EH (cell line): ENCODE measurements at regions not wholly inside any gene's neighbourhood (a gene's known extent, or its start where the extent isn't known, plus 50 kb on each side); places are given as distances from the start of the nearest gene placed in this dataset.
"Not testable (repeated sequence)": the region's sequence is repeated elsewhere in the genome, so short reads cannot be mapped to it uniquely, and the experiment has no call there.

Experiments
- DNase-seq: peaks from one replicate; pipeline ENCODE4 v3.0.0-alpha.2; 2015; ENCODE audit warnings: low read depth

DNA sequence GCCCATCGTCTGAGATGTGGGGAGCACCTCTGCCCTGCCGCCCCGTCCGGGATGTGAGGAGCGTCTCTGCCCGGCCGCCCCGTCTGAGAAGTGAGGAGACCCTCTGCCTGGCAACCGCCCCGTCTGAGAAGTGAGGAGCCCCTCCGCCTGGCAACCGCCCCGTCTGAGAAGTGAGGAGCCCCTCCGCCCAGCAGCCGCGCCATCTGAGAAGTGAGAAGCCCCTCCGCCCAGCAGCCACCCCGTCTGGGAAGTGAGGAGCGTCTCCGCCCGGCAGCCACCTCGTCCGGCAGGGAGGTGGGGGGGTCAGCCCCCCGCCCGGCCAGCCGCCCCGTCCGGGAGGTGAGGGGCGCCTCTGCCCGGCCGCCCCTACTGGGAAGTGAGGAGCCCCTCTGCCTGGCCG, 267.2 kb downstream of the MEF2C start:
- DNase-seq = not testable (repeated sequence)

DNA sequence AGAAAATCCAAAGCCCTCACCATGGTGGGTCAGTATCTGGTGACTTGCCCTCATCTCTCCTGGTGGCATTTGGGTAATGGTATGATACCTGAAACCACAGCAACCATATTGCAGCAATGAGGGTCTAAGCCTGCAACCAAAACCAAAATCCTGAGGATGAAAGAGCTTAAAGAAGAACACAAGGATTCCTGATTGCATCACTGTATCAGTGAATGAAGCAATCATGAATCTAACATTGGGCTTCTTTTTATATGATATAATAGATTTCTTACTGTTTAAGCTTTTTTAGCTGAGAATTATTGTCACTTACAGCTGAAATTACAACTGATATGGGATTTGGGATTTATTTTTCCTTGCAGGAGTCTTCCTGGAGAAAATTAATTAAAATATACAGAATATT, 269.9 kb downstream of the MEF2C start:
- DNase-seq = no peak

DNA sequence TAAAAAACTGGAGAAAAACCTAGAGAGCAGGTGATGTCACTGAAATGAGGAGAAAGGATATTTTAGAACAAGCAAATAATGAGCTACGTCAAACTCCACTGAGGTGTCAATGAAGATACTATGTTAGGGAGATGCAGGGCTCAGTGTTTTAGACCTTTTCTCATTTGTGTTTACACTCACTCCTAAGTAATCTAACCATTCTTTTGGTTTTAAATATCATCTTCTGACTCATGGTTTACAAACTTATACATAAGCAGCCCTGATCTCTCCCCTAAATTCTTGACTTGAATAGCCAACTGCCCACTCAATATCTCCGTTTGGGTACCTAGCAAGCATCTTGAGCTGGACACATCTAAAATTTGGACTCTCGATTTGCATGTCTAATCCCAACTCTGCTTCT, 272.4 kb downstream of the MEF2C start:
- no peak for DNase-seq

DNA sequence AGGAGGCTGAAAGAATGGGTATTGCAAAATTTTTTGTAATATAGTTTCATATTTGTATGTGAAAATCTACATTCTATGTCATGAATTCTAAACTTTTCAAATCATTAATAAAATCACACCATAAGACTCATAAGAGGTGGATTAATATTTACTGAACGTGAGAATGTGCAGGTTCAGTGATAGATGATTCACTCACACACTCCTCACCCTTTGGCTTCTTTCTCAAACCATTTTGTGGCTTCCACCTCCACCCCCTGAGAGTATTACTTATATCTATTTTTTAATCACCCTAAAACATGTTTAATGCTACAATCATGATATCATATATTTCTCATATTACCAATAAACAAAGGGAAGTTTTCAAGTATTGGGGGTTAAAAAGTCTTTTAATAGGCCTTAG, 275.5 kb downstream of the MEF2C start:
- no peak for DNase-seq

DNA sequence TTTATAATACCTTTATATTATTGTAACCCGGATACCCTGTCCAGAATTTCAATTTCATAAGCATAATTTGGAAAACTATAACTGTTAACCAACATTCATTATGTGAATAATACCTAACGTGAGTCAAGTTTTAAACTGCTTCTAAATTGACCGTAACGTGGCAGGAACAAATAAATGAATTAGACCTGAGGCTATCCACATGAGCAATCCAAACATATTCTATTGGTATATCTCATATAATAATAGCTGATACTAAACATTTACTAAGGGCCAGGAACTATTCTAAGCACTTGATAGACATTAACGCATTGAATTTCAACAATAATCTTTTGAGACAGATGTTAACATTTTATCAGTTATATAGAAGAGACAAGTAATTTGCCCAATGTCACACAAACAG, 276.4 kb downstream of the MEF2C start:
- no peak for DNase-seq

DNA sequence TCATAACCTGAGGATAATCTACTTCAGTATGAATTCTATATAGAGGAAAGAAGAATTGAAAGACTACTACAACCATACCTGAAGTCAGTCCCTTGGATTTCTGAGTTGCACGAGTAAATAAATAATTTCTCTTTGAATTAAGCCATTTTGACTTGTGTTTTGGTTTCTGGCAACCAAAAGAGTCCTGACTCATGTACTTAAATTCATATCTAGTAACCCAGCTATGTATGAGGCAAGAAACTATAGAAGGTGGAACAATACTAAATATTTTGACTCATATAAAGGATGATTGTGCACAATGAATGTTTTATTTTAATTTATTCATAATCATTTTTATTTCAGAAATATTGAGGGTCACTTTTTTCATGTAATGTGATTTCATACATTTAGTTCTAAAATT, 276.8 kb downstream of the MEF2C start:
- no peak for DNase-seq

DNA sequence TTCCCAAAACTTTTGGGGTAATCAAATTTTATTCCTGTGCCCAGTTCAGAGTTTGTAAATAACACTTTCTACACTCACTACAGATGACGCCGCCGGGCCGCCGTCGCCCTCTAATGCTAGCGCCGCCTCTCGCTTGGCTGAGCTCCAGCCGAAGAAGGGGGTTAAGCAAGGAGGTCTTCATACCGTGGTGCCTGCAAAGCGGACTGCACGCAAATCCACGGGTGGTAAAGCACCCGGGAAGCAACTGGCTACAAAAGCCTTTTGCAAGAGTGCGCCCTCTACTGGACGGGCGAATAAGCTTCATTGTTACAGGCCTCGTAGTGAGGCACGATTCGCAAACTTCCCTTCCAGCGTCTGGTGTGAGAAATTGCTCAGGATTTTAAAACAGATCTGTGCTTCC, 280.4 kb downstream of the MEF2C start:
- DNase-seq = no peak

DNA sequence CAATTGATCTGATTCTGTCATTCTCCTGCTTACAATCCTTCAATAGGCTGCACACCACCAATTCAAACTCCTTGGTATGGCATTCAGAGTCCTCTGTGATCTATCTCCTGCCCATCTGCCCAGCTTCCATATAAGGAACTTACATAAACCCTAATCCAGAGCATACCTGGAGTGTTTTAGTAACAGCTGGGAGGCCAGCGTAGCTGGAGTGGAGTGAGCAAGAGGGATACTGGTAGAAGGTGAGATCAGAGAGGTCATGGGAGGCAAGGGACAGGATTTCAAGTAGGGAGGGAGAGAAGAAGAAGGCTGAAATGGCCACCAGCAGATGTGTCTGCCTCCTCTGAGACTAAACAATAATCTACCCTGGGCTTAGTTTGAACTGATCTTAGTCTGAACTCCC, 288.5 kb downstream of the MEF2C start:
- DNase-seq = no peak

DNA sequence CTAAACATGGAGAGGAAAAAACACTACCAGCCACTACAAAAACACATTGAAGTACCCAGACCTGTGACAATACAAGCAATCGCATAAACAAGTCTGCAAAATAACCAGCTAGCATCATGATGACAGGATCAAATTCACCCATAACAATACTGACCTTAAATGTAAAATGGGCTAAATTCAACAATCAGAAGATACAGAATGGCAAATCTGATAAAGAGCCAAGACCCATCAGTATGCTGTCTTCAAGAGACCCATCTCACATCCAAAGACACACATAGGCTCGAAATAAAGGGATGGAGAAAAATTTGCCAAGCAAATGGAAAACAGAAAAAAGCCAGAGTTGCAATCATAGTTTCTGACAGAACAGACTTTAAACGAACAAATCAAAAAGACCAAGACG, 294.4 kb downstream of the MEF2C start:
- DNase-seq = no peak

DNA sequence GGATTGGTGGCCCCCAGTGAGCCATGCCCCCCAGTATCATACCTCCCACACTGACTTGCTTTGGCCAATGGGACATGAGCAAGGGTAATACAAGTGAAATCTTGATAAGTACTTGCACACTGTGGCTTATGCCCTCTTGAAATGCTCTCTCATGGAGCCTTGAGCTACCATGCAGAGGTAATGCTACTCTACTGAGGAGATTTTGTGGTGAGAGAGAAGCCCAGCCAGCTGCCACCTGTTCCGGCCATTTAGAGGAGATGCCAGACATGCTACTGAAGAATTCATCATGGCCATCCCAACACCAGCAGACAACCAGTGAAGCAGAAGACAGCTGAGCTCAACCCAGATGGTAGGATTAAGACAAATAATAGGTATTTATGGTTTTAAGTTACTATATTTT, 299.5 kb downstream of the MEF2C start:
- no peak for DNase-seq

DNA sequence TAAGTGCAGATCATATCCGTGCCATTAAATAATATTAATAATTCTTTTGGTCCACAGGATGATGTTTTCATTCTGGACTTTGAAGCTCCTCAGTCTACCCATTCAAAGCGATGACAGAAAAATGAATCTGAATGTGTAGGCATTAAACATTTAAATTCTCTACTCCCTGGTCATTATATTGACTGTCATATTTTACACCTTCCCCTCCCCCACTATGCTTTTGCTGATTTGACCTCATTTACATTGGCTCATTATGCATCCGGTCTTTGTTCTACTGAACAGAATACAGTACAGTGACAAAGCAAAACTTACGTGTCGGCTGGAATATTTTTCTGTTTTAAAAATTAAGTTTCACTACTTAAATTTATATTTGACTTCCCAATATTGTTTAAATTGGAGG, 289.7 kb upstream of the TMEM161B start:
- no peak for DNase-seq

DNA sequence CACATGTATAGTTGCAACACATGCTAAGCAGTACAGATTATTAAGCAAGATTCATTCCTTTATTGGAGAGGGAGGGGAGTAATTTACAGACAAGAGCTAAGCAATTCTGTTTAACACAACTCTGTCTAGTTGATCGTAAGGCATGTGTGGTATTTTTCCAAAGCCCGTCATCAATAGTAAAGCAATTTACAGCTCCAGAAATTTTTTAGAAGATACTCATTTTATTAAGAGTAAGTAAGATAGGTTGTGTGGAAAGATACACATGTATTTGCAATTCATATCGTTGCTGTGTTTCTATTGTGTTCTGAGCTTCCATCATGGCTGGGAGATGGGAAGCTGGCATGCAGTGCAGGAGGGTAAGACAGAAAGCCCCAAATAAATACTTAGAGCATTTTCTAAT, 289.2 kb upstream of the TMEM161B start:
- no peak for DNase-seq

DNA sequence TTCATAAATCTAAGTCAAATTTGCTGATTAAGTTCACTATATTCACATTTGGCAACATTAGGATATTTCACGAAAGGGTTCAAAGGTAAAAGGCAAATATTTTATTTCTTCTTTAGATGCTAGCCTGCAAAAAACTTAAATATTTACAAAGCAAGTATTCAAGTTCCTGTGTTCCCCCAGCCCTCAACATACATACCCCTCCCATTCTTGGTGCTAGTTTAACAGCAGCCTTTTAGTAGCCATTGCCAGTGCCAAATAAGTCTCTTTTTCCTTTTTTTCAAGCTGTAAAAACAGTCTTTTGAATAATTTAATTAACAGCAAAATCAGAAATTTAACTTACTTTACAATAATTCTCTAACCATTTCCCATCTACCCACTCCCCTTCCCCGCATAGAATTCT, 288.5 kb upstream of the TMEM161B start:
- DNase-seq = no peak

DNA sequence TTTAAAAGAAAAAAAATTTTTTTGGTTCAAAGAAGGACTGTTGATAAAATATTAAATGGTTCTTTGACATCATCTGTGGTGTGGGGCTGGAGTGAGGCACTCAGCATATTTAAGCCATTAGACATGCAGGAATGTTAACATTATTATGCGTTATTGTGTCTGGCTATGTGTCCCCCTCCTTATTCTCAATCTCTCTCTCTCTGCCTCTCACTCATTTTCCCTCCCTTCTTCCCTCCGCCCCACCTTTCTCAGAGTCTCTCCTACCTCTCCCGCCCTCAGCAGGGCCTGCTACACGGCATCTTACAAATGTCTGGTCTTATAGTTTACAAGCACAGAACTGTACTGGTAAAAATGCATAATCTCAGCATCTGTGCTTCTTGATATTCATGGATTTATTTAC, 287.8 kb upstream of the TMEM161B start:
- no peak for DNase-seq

DNA sequence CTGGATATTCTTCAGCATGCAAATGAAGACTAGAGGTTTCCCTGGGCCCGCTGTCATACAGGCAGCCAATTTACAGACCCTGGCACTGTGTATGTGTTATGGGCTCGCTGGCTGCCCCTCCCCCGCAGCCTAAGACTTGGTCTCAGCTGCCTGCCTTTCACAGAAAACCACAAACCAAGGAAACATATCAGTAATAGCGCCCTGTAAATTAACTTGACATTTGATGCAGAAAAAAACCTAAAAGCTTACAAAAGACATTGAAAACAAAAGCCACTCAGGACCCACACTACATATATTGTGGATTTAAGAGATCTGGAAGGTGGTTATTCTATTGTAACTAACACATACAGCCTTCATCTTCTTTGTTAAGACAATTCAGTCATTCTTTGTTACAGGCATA, 287.0 kb upstream of the TMEM161B start:
- DNase-seq = no peak

DNA sequence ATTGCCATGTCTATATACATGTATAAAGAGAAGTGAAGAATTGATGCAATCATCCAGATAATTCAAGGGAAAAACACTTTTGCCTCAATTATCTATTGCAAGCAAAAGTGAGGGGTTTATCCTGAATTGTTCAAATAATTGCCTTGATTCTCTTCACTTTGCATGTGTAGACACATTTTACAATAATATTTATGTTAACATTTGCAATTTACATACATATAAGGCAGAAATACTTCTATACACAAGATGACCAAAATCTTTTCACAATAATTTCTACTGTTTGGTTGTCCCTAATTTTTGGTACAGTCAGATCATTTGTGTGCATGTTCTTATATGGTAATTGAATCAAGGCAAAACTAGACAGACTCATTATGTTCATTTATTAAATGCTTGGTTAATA, 285.3 kb upstream of the TMEM161B start:
- DNase-seq = no peak

DNA sequence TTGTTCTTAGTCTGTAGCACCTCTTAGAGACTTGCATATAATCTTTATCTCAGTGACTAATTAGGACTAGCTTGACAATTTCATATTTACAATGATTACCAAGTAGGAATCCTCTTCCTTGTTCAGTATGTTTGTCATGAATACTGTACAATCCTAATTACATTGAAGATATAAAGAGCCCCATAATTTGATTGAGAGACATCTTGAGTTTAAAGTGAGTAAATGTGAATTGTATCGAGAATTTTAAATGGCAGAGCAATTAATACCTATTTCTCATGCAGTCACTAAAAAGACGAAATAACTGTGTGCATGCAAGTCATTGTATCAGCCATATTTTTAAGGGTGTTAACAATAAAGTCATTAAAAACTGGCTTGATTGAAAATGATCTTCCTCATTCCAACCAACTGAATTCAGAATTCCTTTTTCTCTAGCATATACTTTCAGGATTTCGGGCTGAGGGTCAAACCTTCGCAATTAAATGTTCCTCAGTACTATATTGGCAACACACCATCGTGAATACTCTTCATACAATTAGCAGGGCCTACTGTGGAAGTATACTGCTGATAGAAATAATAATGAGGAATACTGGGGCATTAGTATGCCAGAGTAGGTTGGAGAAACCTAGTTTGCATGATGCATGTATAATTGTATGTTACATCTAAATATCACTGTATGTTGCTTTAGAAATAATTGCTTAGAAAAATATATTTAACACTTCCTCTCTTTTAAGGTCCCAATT, 284.7 kb upstream of the TMEM161B start:
- DNase-seq = no peak

DNA sequence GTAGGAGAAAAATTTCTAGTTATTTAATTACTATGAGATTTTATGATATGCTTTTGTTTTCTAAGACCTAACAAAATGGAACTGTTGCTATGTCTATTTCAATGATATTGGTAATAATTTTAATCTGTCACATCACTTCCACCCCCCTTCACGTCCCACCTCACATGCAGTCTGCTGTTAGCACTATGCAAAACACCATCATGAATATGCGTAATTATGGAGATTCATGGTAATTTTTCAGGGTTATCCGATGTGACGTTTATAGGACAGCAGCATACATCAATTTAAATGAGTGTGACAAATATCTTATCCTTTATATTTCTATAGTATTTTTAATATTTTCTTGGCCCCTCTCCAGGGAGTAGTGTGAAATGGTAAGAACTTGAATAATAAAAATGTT, 283.8 kb upstream of the TMEM161B start:
- DNase-seq = no peak

DNA sequence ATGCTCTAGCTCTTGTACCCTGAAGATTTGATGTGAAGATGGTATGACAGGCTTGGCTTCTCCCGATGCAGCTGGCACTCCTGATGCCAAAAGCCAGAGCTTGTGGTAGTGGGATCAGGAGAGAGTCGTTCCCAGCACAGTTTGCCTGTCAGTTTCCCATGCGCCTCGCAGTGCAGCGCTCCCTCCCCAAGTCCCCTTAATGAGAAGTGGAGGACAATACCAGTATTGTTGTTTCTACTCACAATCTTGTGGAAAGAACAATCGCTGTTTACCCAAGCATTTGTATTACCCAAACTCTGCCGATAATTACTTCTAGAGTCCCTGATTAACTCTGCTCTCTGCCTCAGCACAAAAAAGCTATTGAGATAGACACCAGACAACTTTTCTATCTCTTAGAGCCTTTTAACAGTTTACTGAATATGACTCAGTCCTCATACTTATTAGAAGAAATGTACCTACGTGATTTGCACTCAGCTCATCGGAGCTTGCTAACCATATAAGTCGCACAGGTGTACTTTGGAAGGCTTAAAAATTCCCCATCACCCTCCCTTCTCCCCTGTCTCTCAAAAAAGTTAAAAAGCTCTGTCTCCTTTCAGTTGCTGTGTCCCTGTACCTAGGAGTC, 283.2 kb upstream of the TMEM161B start:
- DNase-seq = no peak

DNA sequence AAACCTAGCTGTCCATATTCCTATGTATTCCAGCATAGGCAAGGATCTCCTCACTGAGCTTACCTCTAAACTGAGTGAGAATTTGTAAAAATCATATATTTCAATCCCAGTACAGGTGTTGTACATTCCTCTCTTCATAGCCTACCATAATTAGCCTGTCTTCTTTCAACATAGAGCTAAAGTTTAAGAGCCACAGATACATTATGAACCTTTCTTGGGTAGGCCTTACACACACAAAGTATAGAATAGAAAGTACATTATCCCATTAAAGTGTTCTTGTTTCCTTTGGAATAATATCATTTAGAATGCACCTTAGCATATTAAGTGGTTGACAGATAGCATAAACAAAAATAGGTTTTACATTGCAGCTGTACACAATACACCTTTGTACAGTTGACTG, 282.1 kb upstream of the TMEM161B start:
- no peak for DNase-seq

DNA sequence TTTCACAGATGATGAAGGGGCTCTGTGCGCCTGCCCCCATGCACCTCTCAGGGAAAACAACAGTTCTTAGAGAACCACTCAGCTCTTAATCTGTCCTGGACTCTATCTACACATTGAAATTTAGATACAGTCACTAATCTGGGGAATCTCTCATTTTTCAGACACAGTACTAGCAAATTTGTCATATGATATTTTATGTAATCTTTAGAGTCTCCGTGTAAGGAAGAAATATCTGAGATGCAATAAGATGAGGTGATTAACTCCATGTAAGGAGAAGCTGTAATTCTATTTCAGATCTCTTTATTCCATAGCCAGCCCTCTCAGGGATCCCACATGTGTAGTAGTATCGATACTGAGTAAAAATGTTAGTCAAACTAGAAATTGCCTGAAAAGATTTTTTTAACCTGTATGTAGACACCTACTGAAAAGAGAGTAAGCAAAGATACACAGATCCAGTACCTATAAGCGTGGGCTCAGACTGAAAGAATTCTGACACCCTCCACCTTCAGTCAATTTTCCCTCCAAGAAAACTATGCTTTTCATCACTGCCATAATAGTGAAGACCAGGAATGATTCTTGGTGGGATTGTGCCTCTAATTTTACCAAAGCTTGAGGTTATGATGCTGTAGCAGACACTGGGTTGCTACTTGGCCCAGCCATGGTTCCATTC, 279.6 kb upstream of the TMEM161B start:
- DNase-seq = no peak

DNA sequence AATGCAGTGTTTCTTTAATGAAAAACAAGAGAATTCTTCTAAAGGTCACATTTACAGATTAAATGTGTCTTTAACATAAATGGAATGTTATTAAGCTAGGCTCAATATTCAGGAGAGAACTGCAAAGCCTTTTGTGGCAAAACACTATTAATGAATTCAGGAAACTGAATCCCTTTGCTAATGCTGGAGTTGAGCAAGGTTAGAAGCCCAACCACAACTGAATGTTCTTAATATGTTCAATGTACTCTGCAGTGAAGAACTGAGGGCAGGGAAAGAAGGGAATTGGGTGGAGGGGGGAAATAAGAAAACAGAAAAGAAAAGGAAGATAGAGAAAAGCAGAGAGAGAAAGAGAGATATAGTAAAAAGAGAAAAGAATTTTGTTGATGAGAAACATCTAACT, 276.7 kb upstream of the TMEM161B start:
- no peak for DNase-seq

DNA sequence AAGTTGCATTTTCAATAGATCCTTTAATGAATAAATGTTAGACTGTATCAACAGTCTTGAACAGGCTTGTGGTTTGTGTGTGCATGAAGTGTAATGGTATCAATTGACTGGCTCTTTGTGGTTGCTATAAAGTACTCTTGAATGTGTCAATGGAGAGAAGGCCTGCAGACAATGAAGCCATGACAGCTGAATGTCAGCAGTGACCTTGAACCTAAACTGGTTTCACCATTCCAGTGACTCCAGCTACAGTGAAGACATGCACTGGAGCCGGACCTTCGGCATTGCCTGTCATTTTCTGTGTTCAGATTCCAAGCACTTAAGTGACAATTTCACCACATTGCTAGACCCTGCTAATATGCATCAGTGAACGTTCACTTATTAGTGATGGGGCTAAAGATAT, 276.0 kb upstream of the TMEM161B start:
- no peak for DNase-seq
